ENCODE measurements at regions not wholly inside any gene's neighbourhood (a gene's known extent, or its start where the extent isn't known, plus 50 kb on each side); places are given as distances from the start of the nearest gene placed in this dataset.
A peak's percentile ranks its signal among the peaks of the same experiment; 100 is the strongest.

- peaks cover 6% of the 10 kb centered on the region for H3K27me3 ChIP-seq (ENCODE audit: control insufficient read depth, insufficient read depth, low read length)
These were observed 88.4 kb upstream of the FGF3 start for GRCh38 chr11:69907611-69908010.

GRCh38 chr11:69908511-69909220, 89.5 kb upstream of the FGF3 start:
- no peak overlapping the region for H3K4me2 ChIP-seq (ENCODE audit: extremely low read depth, insufficient read depth, low read length)
- no peak for TF ChIP-seq EZH2 (IDR thresholded peaks at IDR 0.05; ENCODE audit: low read length, missing control alignments)
- no peak for TF ChIP-seq CTCF (conservative IDR thresholded peaks at IDR 0.05 in 1 of 2, IDR thresholded peaks at IDR 0.05 in 1 of 2; ENCODE audit: low read depth in 1 of 2, low read length in 2 of 2)
- H4K20me1 ChIP-seq (ENCODE audit: control insufficient read depth, extremely low read depth, insufficient read depth, low read length): no peaks in the 10 kb centered on the region
- H3K9me3 ChIP-seq (ENCODE audit: control insufficient read depth, insufficient read depth, low read depth, low read length): no peaks in the 10 kb centered on the region
- no peak overlapping the region for H2AFZ ChIP-seq (ENCODE audit: low read length)
- peaks cover 6% of the 10 kb centered on the region for H3K27me3 ChIP-seq (ENCODE audit: control insufficient read depth, insufficient read depth, low read length)
- H3K27ac ChIP-seq (ENCODE audit: insufficient read depth, low read length): no peak overlapping the region
- H3K9ac ChIP-seq (ENCODE audit: insufficient read depth, low read length): no peak overlapping the region
- H3K4me1 ChIP-seq (ENCODE audit: control insufficient read depth, extremely low read depth, insufficient read depth, low read length): no peaks in the 10 kb centered on the region
- H3K4me3 ChIP-seq (replicated peaks in 1 of 4; ENCODE audit: control extremely low read depth in 1 of 4, insufficient read depth in 1 of 4, low read depth in 3 of 4, low read length in 4 of 4): no peak overlapping the region
- no peaks in the 10 kb centered on the region for H3K79me2 ChIP-seq (ENCODE audit: control insufficient read depth, insufficient read depth, low read length)
- H3K36me3 ChIP-seq (ENCODE audit: control insufficient read depth, insufficient read depth, low read length): no peaks in the 10 kb centered on the region
- DNase-seq (ENCODE audit: low read depth in 2 of 2): no peak

More at GRCh38 chr11:69907611-69908010, 88.4 kb upstream of the FGF3 start:
- Histone ChIP-seq H3K4me1 (ENCODE audit: control insufficient read depth, extremely low read depth, insufficient read depth, low read length) (no peaks in the 10 kb centered on the region), H3K79me2 (ENCODE audit: control insufficient read depth, insufficient read depth, low read length) (no peaks in the 10 kb centered on the region), H3K9ac (ENCODE audit: insufficient read depth, low read length) (no peak overlapping the region), H3K36me3 (ENCODE audit: control insufficient read depth, insufficient read depth, low read length) (no peaks in the 10 kb centered on the region), H2AFZ (ENCODE audit: low read length) (no peak overlapping the region), H4K20me1 (ENCODE audit: control insufficient read depth, extremely low read depth, insufficient read depth, low read length) (no peaks in the 10 kb centered on the region), H3K9me3 (ENCODE audit: control insufficient read depth, insufficient read depth, low read depth, low read length) (no peaks in the 10 kb centered on the region), H3K4me3 (replicated peaks in 1 of 4; ENCODE audit: control extremely low read depth in 1 of 4, insufficient read depth in 1 of 4, low read depth in 3 of 4, low read length in 4 of 4) (no peak overlapping the region), H3K4me2 (ENCODE audit: extremely low read depth, insufficient read depth, low read length) (no peak overlapping the region), H3K27ac (ENCODE audit: insufficient read depth, low read length) (no peak overlapping the region)
- DNase-seq (ENCODE audit: low read depth in 2 of 2): no peak
- no peak for TF ChIP-seq CTCF (conservative IDR thresholded peaks at IDR 0.05 in 1 of 2, IDR thresholded peaks at IDR 0.05 in 1 of 2; ENCODE audit: low read depth in 1 of 2, low read length in 2 of 2)
- no peak for TF ChIP-seq EZH2 (IDR thresholded peaks at IDR 0.05; ENCODE audit: low read length, missing control alignments)

GRCh38 chr11:69909561-69910518, 90.6 kb upstream of the FGF3 start:
- H3K27me3 ChIP-seq (ENCODE audit: control insufficient read depth, insufficient read depth, low read length): peaks cover 6% of the 10 kb centered on the region
- no peak overlapping the region for H2AFZ ChIP-seq (ENCODE audit: low read length)
- H3K4me1 ChIP-seq (ENCODE audit: control insufficient read depth, extremely low read depth, insufficient read depth, low read length): peaks cover under 1% of the 10 kb centered on the region
- no peak overlapping the region for H3K27ac ChIP-seq (ENCODE audit: insufficient read depth, low read length)
- TF ChIP-seq EZH2 (IDR thresholded peaks at IDR 0.05; ENCODE audit: low read length, missing control alignments): no peak
- TF ChIP-seq CTCF (conservative IDR thresholded peaks at IDR 0.05 in 1 of 2, IDR thresholded peaks at IDR 0.05 in 1 of 2; ENCODE audit: low read depth in 1 of 2, low read length in 2 of 2): peak; percentile 43 to 60
- no peak overlapping the region for H3K9ac ChIP-seq (ENCODE audit: insufficient read depth, low read length)
- no peaks in the 10 kb centered on the region for H3K36me3 ChIP-seq (ENCODE audit: control insufficient read depth, insufficient read depth, low read length)
- H3K4me3 ChIP-seq (replicated peaks in 1 of 4; ENCODE audit: control extremely low read depth in 1 of 4, insufficient read depth in 1 of 4, low read depth in 3 of 4, low read length in 4 of 4): no peak overlapping the region
- H3K79me2 ChIP-seq (ENCODE audit: control insufficient read depth, insufficient read depth, low read length): no peaks in the 10 kb centered on the region
- no peak overlapping the region for H3K4me2 ChIP-seq (ENCODE audit: extremely low read depth, insufficient read depth, low read length)
- H3K9me3 ChIP-seq (ENCODE audit: control insufficient read depth, insufficient read depth, low read depth, low read length): no peaks in the 10 kb centered on the region
- DNase-seq (ENCODE audit: low read depth in 2 of 2): no peak
- H4K20me1 ChIP-seq (ENCODE audit: control insufficient read depth, extremely low read depth, insufficient read depth, low read length): no peaks in the 10 kb centered on the region

All from fibroblast of lung (primary cell).